CD4-positive, alpha-beta memory T cell (primary cell): ENCODE measurements at regions not wholly inside any gene's neighbourhood (a gene's known extent, or its start where the extent isn't known, plus 50 kb on each side); places are given as distances from the start of the nearest gene placed in this dataset.
"Not testable (repeated sequence)": the region's sequence is repeated elsewhere in the genome, so short reads cannot be mapped to it uniquely, and the experiment has no call there.

Source experiments
- CTCF ChIA-PET: fragments of 350-600 bp; sonication (Branson Sonifier 250); formaldehyde crosslinking; loops from one replicate; lab custom pipeline; 2021; ENCODE audit warnings: inconsistent platforms; ENCODE audit not compliant: partially characterized antibody; lab: Charles Lee
- POLR2A ChIA-PET: fragments of 350-600 bp; sonication (Branson Sonifier 250); formaldehyde crosslinking; loops from one replicate; lab custom pipeline; 2021; ENCODE audit not compliant: partially characterized antibody; lab: Charles Lee
- DNase-seq, 5 donors: peaks; one replicate each; pipeline versions ENCODE4 v3.0.0 to v3.0.0-alpha.2; 2020 to 2022; ENCODE audit warnings: mixed read lengths in 1 of 5
- H3K27ac ChIP-seq: one replicate; pipeline ENCODE4 v1.7.0; 2013; ENCODE audit warnings: low read depth, low read length
- H3K27me3 ChIP-seq: 2 replicates; pipeline ENCODE4 v1.7.0; 2013; ENCODE audit warnings: mild to moderate bottlenecking, low read length, moderate library complexity; ENCODE audit not compliant: insufficient read depth
- H3K36me3 ChIP-seq: 2 replicates; pipeline ENCODE4 v1.7.0; 2013; ENCODE audit warnings: mild to moderate bottlenecking, low read length, moderate library complexity; ENCODE audit not compliant: insufficient read depth
- H3K4me1 ChIP-seq: 2 replicates; pipeline ENCODE4 v1.7.0; 2013; ENCODE audit warnings: mild to moderate bottlenecking, low read length, moderate library complexity; ENCODE audit not compliant: insufficient read depth
- H3K4me3 ChIP-seq, 2 donors: one replicate each; pipeline ENCODE4 v1.7.0; 2013; ENCODE audit warnings: low read length in 2 of 2, mild to moderate bottlenecking in 1 of 2
- H3K9me3 ChIP-seq, 2 donors: one replicate each; pipeline ENCODE4 v1.7.0; 2013; ENCODE audit warnings: low read length in 2 of 2, control low read depth in 1 of 2; ENCODE audit not compliant: control insufficient read depth in 1 of 2
- H3K27ac Mint-ChIP-seq, 7 donors: one replicate each; pipeline ENCODE4 v1.8.0; 2020 to 2021; ENCODE audit warnings: mixed read lengths in 7 of 7, mild to moderate bottlenecking in 6 of 7, inconsistent platforms in 3 of 7, moderate library complexity in 3 of 7
- H3K27me3 Mint-ChIP-seq, 2 donors: one replicate each; pipeline ENCODE4 v1.8.0; 2020 to 2021; ENCODE audit warnings: mixed read lengths in 2 of 2
- H3K36me3 Mint-ChIP-seq, 2 donors: one replicate each; pipeline ENCODE4 v1.8.0; 2020 to 2021; ENCODE audit warnings: mixed read lengths in 2 of 2, inconsistent platforms in 1 of 2, mild to moderate bottlenecking in 1 of 2
- H3K4me1 Mint-ChIP-seq, 4 donors: one replicate each; pipeline ENCODE4 v1.8.0; 2020 to 2021; ENCODE audit warnings: mixed read lengths in 4 of 4, mild to moderate bottlenecking in 1 of 4
- H3K4me3 Mint-ChIP-seq, 8 donors: one replicate each; pipeline ENCODE4 v1.8.0; 2020 to 2021; ENCODE audit warnings: mixed read lengths in 8 of 8, mild to moderate bottlenecking in 7 of 8, moderate library complexity in 6 of 8, inconsistent platforms in 3 of 8
- H3K9me3 Mint-ChIP-seq, 8 donors: one replicate each; pipeline ENCODE4 v1.8.0; 2020 to 2021; ENCODE audit warnings: mixed read lengths in 8 of 8, mild to moderate bottlenecking in 5 of 8, inconsistent platforms in 3 of 8, moderate library complexity in 1 of 8
- intact Hi-C: fragments of 100-400 bp; cut with micrococcal nuclease; formaldehyde crosslinking; loops from one replicate; pipeline ENCODE4 v1.15.1; 2023

DNA sequence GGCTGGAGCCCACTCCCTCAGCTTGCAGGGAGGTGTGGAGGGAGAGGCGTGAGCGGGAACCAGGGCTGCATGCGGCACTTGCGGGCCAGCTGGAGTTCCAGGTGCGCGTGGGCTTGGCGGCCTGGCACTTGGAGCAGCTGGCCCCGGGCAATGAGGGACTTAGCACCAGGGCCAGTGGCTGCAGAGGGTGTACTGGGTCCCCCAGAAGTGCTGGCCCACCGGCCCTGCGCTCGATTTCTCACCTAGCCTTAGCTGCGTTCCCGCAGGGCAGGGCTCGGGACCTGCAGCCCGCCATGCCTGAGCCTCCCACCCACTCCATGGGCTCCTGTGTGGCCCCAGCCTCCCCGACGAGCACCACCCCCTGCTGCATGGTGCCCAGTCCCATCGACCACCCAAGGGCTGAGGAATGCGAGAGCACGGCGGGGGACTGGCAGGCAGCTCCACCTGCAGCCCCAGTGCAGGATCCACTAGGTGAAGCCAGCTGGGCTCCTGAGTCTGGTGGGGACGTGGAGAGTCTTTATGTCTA is 584.1 kb upstream of the PTPRD start:
- POLR2A ChIA-PET, CTCF ChIA-PET: not testable (repeated sequence)
- peaks cover 0 to 17% (median 7%) of the 10 kb centered on the region in 8 donors for H3K9me3 Mint-ChIP-seq

GRCh38 chr9:11199335-11199734 is 586.5 kb upstream of the PTPRD start:
- no peak overlapping the region for H3K4me3 Mint-ChIP-seq
- Histone ChIP-seq H3K9me3 (no peaks in the 10 kb centered on the region), H3K27me3 (no peaks in the 10 kb centered on the region), H3K27ac (no peak overlapping the region), H3K4me3 (no peak overlapping the region), H3K4me1 (no peaks in the 10 kb centered on the region), H3K36me3 (no peaks in the 10 kb centered on the region)
- peaks cover 7 to 25% (median 12%) of the 10 kb centered on the region in 8 donors for H3K9me3 Mint-ChIP-seq
- H3K27me3 Mint-ChIP-seq: no peaks in the 10 kb centered on the region
- H3K27ac Mint-ChIP-seq: no peak overlapping the region
- ChIA-PET CTCF (no interaction called here), POLR2A (no interaction called here)
- no peak for DNase-seq
- H3K4me1 Mint-ChIP-seq: no peaks in the 10 kb centered on the region
- H3K36me3 Mint-ChIP-seq: peaks cover 0 to 3% of the 10 kb centered on the region in 2 donors
- intact Hi-C loops: no loop called here

More for the DNA sequence above, 584.1 kb upstream of the PTPRD start:
- H3K27ac Mint-ChIP-seq, H3K36me3 Mint-ChIP-seq, H3K4me1 ChIP-seq, H3K4me1 Mint-ChIP-seq, H3K4me3 Mint-ChIP-seq, H3K27me3 Mint-ChIP-seq, DNase-seq, intact Hi-C loops, H3K4me3 ChIP-seq, H3K27ac ChIP-seq, H3K9me3 ChIP-seq, H3K36me3 ChIP-seq, H3K27me3 ChIP-seq: not testable (repeated sequence)

- no peaks in the 10 kb centered on the region for H3K4me1 ChIP-seq
- no peaks in the 10 kb centered on the region for H3K36me3 ChIP-seq
- no peaks in the 10 kb centered on the region for H3K36me3 Mint-ChIP-seq
- intact Hi-C loops: no loop called here
- ChIA-PET CTCF (no interaction called here), POLR2A (no interaction called here)
- no peaks in the 10 kb centered on the region for H3K27me3 ChIP-seq
- no peak for DNase-seq
- H3K27ac ChIP-seq: no peak overlapping the region
- H3K4me3 ChIP-seq: no peak overlapping the region
- H3K9me3 Mint-ChIP-seq: peaks cover 7 to 18% (median 13%) of the 10 kb centered on the region in 8 donors
- H3K4me3 Mint-ChIP-seq: no peak overlapping the region
- H3K9me3 ChIP-seq: no peaks in the 10 kb centered on the region
- no peaks in the 10 kb centered on the region for H3K4me1 Mint-ChIP-seq
- no peak overlapping the region for H3K27ac Mint-ChIP-seq
- no peaks in the 10 kb centered on the region for H3K27me3 Mint-ChIP-seq
Observed at GRCh38 chr9:11204521-11204920, 591.7 kb upstream of the PTPRD start.

DNA sequence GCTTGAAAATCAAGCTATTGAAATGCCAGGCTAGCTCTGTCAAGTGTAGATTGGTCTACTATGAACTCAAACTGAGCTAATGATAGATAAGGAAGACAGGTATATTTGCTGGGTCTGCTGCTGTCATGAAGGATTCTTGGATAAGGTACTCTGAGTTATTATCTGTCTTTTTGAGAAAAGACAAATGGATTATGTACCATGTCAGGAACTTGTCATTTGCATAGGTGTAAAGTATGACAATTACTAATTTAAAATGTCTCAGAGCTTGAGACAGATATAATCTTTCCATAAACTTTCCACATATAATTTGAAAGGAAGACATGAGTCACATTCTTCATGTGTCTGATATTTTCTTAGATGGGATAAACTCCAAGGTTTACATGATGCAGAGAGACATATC is 594.1 kb upstream of the PTPRD start:
- POLR2A ChIA-PET: no interaction called here
- DNase-seq: no peak
- Mint-ChIP-seq H3K9me3 (peaks cover 4 to 26% (median 12%) of the 10 kb centered on the region in 8 donors), H3K27me3 (no peaks in the 10 kb centered on the region), H3K36me3 (peaks cover 0 to 3% of the 10 kb centered on the region in 2 donors), H3K4me1 (no peaks in the 10 kb centered on the region), H3K4me3 (no peak overlapping the region), H3K27ac (no peak overlapping the region)
- Histone ChIP-seq H3K9me3 (no peaks in the 10 kb centered on the region), H3K4me1 (no peaks in the 10 kb centered on the region), H3K27ac (no peak overlapping the region), H3K27me3 (no peaks in the 10 kb centered on the region), H3K36me3 (no peaks in the 10 kb centered on the region), H3K4me3 (no peak overlapping the region)
- intact Hi-C loops: no loop called here
- CTCF ChIA-PET: no interaction called here

GRCh38 chr9:11233696-11234095 is 620.9 kb upstream of the PTPRD start:
- Mint-ChIP-seq H3K9me3 (peaks cover 5 to 43% (median 21%) of the 10 kb centered on the region in 8 donors), H3K27me3 (no peaks in the 10 kb centered on the region), H3K36me3 (no peaks in the 10 kb centered on the region), H3K4me3 (no peak overlapping the region), H3K27ac (no peak overlapping the region), H3K4me1 (no peaks in the 10 kb centered on the region)
- CTCF ChIA-PET: no interaction called here
- Histone ChIP-seq H3K4me3 (no peak overlapping the region), H3K27ac (no peak overlapping the region), H3K36me3 (no peaks in the 10 kb centered on the region), H3K4me1 (no peaks in the 10 kb centered on the region), H3K27me3 (no peaks in the 10 kb centered on the region), H3K9me3 (peaks cover 0 to 4% of the 10 kb centered on the region in 2 donors)
- DNase-seq: no peak
- intact Hi-C loops: no loop called here
- POLR2A ChIA-PET: no interaction called here

- Histone ChIP-seq H3K27me3 (no peaks in the 10 kb centered on the region), H3K4me3 (no peak overlapping the region), H3K9me3 (peaks cover 0 to 4% of the 10 kb centered on the region in 2 donors), H3K27ac (no peak overlapping the region), H3K36me3 (no peaks in the 10 kb centered on the region), H3K4me1 (no peaks in the 10 kb centered on the region)
- Mint-ChIP-seq H3K36me3 (no peaks in the 10 kb centered on the region), H3K27ac (no peak overlapping the region), H3K4me3 (no peak overlapping the region), H3K27me3 (no peaks in the 10 kb centered on the region), H3K4me1 (no peaks in the 10 kb centered on the region), H3K9me3 (peaks cover 5 to 42% (median 20%) of the 10 kb centered on the region in 8 donors)
- CTCF ChIA-PET: no interaction called here
- intact Hi-C loops: no loop called here
- POLR2A ChIA-PET: no interaction called here
- no peak for DNase-seq
Observed at GRCh38 chr9:11235061-11235460, 622.3 kb upstream of the PTPRD start.

- Mint-ChIP-seq H3K27me3 (no peaks in the 10 kb centered on the region), H3K4me1 (no peaks in the 10 kb centered on the region), H3K36me3 (no peaks in the 10 kb centered on the region), H3K9me3 (peaks cover 5 to 35% (median 32%) of the 10 kb centered on the region in 8 donors), H3K27ac (no peak overlapping the region), H3K4me3 (no peak overlapping the region)
- intact Hi-C loops: no loop called here
- no peak overlapping the region for H3K27ac ChIP-seq
- ChIA-PET CTCF (no interaction called here), POLR2A (no interaction called here)
- no peaks in the 10 kb centered on the region for H3K27me3 ChIP-seq
- no peaks in the 10 kb centered on the region for H3K4me1 ChIP-seq
- H3K4me3 ChIP-seq: no peak overlapping the region
- no peaks in the 10 kb centered on the region for H3K36me3 ChIP-seq
- DNase-seq: no peak
- H3K9me3 ChIP-seq: peaks cover 0 to 3% of the 10 kb centered on the region in 2 donors
Observed at GRCh38 chr9:11241779-11242178, 629.0 kb upstream of the PTPRD start.

DNA sequence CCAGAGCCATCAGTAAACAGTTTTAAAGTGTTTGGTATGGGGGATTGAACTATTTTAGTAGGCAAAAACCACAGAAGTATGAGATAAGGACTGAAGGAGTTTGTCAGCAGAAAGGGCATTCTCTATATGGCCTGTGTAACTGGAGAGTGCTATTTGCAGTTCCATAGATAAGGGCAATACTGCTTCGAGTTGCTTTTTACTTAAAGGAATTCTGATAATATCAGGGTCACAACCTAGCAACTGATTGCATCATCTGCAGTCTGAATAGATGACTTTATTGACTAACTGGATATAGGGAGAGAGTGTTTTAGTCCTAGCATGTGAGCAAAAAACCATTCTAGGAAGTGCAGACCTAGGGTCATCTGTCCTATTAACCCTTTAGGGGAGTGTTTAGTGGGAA is 645.2 kb upstream of the PTPRD start:
- ChIA-PET CTCF (no interaction called here), POLR2A (no interaction called here)
- H3K27me3 Mint-ChIP-seq: no peaks in the 10 kb centered on the region
- H3K9me3 Mint-ChIP-seq: peaks cover 7 to 46% (median 20%) of the 10 kb centered on the region in 8 donors
- no peak for DNase-seq
- no peak overlapping the region for H3K27ac ChIP-seq
- intact Hi-C loops: no loop called here
- no peak overlapping the region for H3K27ac Mint-ChIP-seq
- H3K4me3 ChIP-seq: no peak overlapping the region
- H3K4me1 ChIP-seq: no peaks in the 10 kb centered on the region
- no peaks in the 10 kb centered on the region for H3K9me3 ChIP-seq
- no peaks in the 10 kb centered on the region for H3K4me1 Mint-ChIP-seq
- H3K4me3 Mint-ChIP-seq: no peak overlapping the region
- H3K27me3 ChIP-seq: no peaks in the 10 kb centered on the region
- no peaks in the 10 kb centered on the region for H3K36me3 Mint-ChIP-seq
- no peaks in the 10 kb centered on the region for H3K36me3 ChIP-seq
